ENCODE measurements at regions not wholly inside any gene's neighbourhood (a gene's known extent, or its start where the extent isn't known, plus 50 kb on each side); places are given as distances from the start of the nearest gene placed in this dataset.

DNA sequence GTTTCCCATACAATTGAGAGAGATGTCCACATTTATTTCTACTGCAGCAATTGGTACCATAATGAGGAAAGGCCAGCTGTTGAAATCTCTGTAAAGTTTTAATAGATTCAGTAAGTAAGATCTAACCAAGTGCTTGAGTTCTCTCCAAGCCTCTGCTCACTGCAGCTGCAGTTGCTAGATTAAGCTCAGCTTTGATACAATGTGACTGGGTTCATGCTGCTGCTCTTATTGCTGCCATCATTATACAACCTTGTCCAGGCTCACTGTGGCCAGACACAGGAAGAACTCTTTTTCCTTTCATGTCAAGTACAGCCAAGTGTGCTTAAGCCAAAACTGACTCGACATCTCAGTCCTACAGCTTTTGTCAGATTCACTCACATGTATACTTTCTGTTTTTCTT, 423.5 kb downstream of the GJA1 start:
- TF ChIP-seq GATA2 (IDR thresholded peaks at IDR 0.05; ENCODE audit: low read depth, low read length) (no peak), GATA3 (IDR thresholded peaks at IDR 0.05; ENCODE audit: low read depth, low read length) (no peak)

Data from SH-SY5Y (cell line).